Activated CD4-positive, alpha-beta memory T cell treated with anti-CD3 and anti-CD28 coated beads, Interleukin-2, amount 10 ng/mL, durations not matched to agents 7 days and 5 days (primary cell): ENCODE measurements at regions not wholly inside any gene's neighbourhood (a gene's known extent, or its start where the extent isn't known, plus 50 kb on each side); places are given as distances from the start of the nearest gene placed in this dataset.
"Not testable (repeated sequence)": the region's sequence is repeated elsewhere in the genome, so short reads cannot be mapped to it uniquely, and the experiment has no call there.

Experiments
- CTCF ChIA-PET: fragments of 350-600 bp; sonication (Branson Sonifier 250); formaldehyde crosslinking; loops from one replicate; lab custom pipeline; 2021; ENCODE audit warnings: antibody characterized with exemption, inconsistent platforms; lab: Charles Lee
- POLR2A ChIA-PET: fragments of 350-600 bp; sonication (Branson Sonifier 250); formaldehyde crosslinking; loops from one replicate; lab custom pipeline; 2021; ENCODE audit warnings: antibody characterized with exemption; lab: Charles Lee
- DNase-seq: peaks from one replicate; pipeline ENCODE4 v3.0.0-alpha.2; 2020
- H3K27ac Mint-ChIP-seq: one replicate; pipeline ENCODE4 v1.8.0; 2021; ENCODE audit warnings: mild to moderate bottlenecking, mixed read lengths
- H3K27me3 Mint-ChIP-seq: one replicate; pipeline ENCODE4 v1.8.0; 2021; ENCODE audit warnings: mixed read lengths
- H3K36me3 Mint-ChIP-seq: one replicate; pipeline ENCODE4 v1.8.0; 2021; ENCODE audit warnings: low read depth, mixed read lengths
- H3K4me1 Mint-ChIP-seq: one replicate; pipeline ENCODE4 v1.8.0; 2021; ENCODE audit warnings: mixed read lengths
- H3K4me3 Mint-ChIP-seq: one replicate; pipeline ENCODE4 v1.8.0; 2021; ENCODE audit warnings: mild to moderate bottlenecking, mixed read lengths
- H3K9me3 Mint-ChIP-seq: one replicate; pipeline ENCODE4 v1.8.0; 2021; ENCODE audit warnings: mixed read lengths

DNA sequence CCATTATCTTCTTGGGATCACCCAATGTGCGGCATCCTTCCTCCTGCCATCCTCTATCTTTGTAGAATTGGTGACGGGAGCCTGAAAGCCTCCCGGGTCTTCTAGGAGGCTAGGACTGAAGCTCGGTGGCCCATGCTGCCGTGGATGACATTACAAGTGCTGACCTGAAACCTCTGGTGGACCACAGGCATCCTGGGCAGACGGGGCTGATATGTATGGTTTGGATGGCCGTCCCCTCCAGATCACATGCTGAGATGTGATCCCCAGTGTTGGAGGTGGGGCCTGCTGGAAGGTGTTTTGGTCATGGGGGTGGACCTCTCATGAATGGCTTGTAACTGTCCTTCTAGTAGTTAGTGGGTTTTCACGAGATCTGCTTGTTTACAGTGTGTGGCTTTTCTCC is 1525.8 kb downstream of the BRD1 start:
- CTCF ChIA-PET: no interaction called here
- Mint-ChIP-seq H3K27ac (no peak overlapping the region), H3K4me3 (no peak overlapping the region), H3K4me1 (no peaks in the 10 kb centered on the region), H3K27me3 (no peaks in the 10 kb centered on the region), H3K9me3 (no peaks in the 10 kb centered on the region), H3K36me3 (no peaks in the 10 kb centered on the region)
- DNase-seq: no peak
- POLR2A ChIA-PET: no interaction called here

DNA sequence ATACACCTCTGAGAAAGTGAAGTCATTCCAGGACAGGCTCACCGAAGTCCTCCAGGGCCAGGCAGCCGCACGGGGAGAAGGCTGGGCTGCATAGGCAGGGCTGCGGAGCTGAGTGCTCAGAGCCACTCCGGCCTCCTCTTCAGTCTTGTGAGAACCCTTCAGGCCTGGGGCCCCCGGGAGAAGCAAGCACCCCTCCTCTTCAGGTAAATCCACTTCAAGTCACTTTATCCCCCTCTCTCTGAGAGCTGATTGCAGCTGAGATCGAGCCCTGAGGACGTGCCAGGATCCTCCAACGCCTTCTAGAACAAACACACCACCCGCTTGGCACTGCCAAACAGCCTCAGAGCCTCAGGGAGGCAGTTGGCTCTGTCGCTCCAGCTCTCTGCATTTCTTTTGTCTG is 1526.3 kb downstream of the BRD1 start:
- Mint-ChIP-seq H3K9me3 (no peaks in the 10 kb centered on the region), H3K36me3 (no peaks in the 10 kb centered on the region), H3K27ac (no peak overlapping the region), H3K27me3 (no peaks in the 10 kb centered on the region), H3K4me3 (no peak overlapping the region), H3K4me1 (no peaks in the 10 kb centered on the region)
- DNase-seq: no peak
- ChIA-PET CTCF (no interaction called here), POLR2A (no interaction called here)

DNA sequence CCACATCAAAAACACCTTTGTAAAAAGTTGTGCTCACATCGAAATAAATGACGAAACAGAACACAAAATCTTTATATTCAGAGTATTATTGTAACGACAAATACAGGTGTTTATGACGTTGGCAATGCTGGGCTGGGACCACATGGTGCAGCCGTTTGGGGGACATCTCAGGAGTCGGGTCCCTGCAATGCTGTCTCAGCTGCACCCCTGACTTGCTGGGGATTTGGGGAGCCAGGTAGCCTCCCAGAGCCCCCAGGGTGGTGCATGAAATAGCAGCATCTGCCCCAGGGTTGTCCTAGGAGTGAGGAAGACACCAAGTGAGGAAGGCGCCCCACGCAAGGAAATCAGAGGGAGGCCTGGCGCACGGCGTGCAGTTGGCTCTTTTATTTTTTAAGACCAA is 1526.8 kb downstream of the BRD1 start:
- Mint-ChIP-seq H3K36me3 (no peaks in the 10 kb centered on the region), H3K4me1 (no peaks in the 10 kb centered on the region), H3K27me3 (no peaks in the 10 kb centered on the region), H3K4me3 (no peak overlapping the region), H3K9me3 (no peaks in the 10 kb centered on the region), H3K27ac (no peak overlapping the region)
- DNase-seq: no peak
- ChIA-PET POLR2A (no interaction called here), CTCF (no interaction called here)

DNA sequence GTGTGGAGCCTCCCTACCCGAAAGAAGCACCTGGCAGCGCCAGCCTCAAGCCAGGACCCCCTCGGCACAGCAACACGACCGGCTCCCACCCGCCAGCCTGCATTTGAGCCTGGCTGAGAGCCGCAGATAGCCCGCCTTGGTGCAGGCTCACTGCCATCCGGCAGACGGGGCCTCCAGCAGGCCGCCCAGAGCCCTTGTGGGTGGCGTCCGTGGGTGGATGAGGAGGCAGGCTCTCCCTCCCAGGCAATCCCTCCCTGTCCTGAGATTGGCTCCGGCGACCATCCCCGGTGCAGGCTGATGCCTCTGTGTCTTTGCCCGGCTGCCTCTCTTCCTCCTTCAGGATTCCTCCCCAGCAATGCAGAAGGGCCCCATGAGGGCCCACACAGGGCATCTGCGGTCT is 1527.9 kb downstream of the BRD1 start:
- CTCF ChIA-PET: no interaction called here
- Mint-ChIP-seq H3K9me3 (no peaks in the 10 kb centered on the region), H3K36me3 (no peaks in the 10 kb centered on the region), H3K27ac (no peak overlapping the region), H3K4me1 (no peaks in the 10 kb centered on the region), H3K4me3 (no peak overlapping the region), H3K27me3 (no peaks in the 10 kb centered on the region)
- POLR2A ChIA-PET: no interaction called here
- no peak for DNase-seq

DNA sequence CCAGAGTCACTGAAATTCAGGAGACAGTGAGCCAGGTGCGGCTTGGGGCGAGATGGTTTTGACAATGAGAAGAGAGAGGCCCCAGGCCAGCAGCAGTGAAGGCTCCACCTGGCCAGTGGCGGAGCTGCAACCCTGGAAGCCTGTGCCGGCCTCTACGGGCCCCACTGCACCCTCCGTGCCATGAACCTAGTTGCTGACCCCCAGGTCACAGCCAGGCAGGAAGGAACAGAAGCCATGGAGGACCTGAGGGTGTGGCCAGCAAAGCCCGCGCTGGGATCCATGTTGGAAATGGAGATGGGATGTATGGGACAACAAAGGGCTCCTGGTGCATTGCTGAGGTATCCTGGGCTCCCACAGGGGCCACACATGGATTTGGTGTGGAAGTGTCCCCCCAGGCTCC is 1528.5 kb downstream of the BRD1 start:
- no peak overlapping the region for H3K4me3 Mint-ChIP-seq
- no peak for DNase-seq
- ChIA-PET POLR2A (no interaction called here), CTCF (no interaction called here)
- no peaks in the 10 kb centered on the region for H3K4me1 Mint-ChIP-seq
- no peaks in the 10 kb centered on the region for H3K27me3 Mint-ChIP-seq
- no peaks in the 10 kb centered on the region for H3K36me3 Mint-ChIP-seq
- no peak overlapping the region for H3K27ac Mint-ChIP-seq
- H3K9me3 Mint-ChIP-seq: no peaks in the 10 kb centered on the region

DNA sequence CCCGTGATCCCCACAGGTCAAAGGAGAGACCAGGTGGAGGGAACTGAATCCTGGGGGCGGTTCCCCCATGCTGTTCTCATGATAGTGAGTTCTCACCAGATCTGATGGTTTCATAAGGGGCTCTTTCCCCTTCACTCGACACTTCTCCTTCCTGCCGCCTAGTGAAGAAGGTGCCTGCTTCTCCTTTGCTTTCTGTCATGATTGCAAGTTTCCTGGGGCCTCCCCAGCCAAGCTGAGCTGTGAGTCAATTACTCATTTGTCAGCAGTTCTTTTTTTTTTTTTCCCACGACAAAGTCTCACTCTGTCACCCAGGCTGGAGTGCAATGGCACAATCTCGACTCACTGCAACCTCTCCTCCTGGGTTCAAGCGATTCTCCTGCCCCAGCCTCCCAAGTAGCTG is 1530.4 kb downstream of the BRD1 start:
- H3K9me3 Mint-ChIP-seq: peaks cover 3% of the 10 kb centered on the region
- H3K36me3 Mint-ChIP-seq: no peaks in the 10 kb centered on the region
- H3K27me3 Mint-ChIP-seq: no peaks in the 10 kb centered on the region
- DNase-seq: no peak
- no peak overlapping the region for H3K27ac Mint-ChIP-seq
- CTCF ChIA-PET: no interaction called here
- no peaks in the 10 kb centered on the region for H3K4me1 Mint-ChIP-seq
- no peak overlapping the region for H3K4me3 Mint-ChIP-seq
- POLR2A ChIA-PET: no interaction called here

DNA sequence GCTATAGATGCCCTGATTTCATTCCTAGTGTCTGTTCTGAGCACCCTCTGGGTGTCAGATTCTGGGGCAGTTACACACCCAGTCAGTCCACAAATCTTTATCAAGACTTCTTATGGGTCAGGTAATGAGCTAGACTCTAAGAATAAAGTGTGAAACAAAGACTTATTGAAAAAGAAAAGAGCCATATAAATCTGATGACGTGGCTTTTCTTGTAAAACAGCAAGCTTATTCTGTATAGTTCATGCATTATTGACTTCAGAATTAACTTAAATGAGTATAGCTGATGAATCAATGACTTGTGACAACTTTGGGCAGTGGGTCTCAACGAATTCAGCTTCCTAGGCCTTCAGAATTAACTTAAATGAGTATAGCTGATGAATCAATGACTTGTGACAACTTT is 1527.5 kb downstream of the TBC1D22A start:
- POLR2A ChIA-PET, H3K27ac Mint-ChIP-seq, CTCF ChIA-PET, H3K9me3 Mint-ChIP-seq, DNase-seq, H3K4me3 Mint-ChIP-seq, H3K4me1 Mint-ChIP-seq, H3K36me3 Mint-ChIP-seq, H3K27me3 Mint-ChIP-seq: not testable (repeated sequence)

DNA sequence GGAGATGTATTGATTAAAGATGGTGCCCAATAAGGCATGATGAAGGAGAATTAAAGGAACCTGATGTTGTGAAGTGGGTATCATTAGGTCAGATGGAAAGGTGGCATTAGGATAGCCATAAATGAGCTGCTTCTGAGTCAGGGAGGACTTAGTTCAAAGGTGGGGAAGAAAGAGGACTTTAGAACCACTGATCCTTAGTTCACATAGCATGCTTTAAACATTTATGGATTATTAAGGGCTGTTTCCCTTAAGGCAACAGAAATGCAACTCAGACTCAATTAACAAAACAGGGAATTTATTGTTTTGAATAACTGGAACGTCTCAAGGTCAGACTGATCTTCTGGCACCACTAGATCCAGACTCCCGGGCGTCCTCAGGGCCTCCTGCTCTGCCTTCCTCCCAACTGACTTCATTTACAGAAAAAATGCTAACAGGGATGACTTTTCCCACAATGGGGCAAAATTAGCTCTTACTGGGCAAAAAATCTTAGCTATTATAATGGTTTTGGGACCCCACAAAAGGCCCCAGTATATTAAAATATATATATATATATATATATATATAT is 1526.0 kb downstream of the TBC1D22A start:
- Mint-ChIP-seq H3K9me3 (peaks cover 3% of the 10 kb centered on the region), H3K36me3 (no peaks in the 10 kb centered on the region), H3K4me1 (no peaks in the 10 kb centered on the region), H3K27me3 (no peaks in the 10 kb centered on the region), H3K27ac (no peak overlapping the region), H3K4me3 (no peak overlapping the region)
- no peak for DNase-seq
- CTCF ChIA-PET: no interaction called here
- POLR2A ChIA-PET: no interaction called here

DNA sequence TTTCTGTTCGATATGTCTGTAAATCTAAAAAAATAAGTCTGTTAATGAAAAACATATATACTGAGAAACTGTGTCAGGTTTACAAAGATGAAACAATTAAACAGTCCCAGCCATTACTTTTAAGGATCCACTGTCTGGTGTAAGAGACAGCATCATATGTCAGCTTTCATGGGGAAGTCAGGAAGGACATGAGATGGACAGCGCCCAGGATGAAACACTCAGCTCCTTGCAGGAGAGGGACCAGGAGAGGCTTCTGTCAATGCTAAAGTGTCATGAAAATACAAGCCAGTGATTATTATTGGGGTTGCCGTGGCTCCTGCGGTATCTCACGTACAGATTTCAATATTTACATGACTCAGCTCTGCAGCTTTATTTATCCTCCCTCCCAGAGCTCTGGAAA is 1524.6 kb downstream of the TBC1D22A start:
- H3K27ac Mint-ChIP-seq: no peak overlapping the region
- POLR2A ChIA-PET: no interaction called here
- H3K4me3 Mint-ChIP-seq: no peak overlapping the region
- no peak for DNase-seq
- CTCF ChIA-PET: no interaction called here
- H3K9me3 Mint-ChIP-seq: peaks cover 3% of the 10 kb centered on the region
- no peaks in the 10 kb centered on the region for H3K4me1 Mint-ChIP-seq
- H3K27me3 Mint-ChIP-seq: no peaks in the 10 kb centered on the region
- no peaks in the 10 kb centered on the region for H3K36me3 Mint-ChIP-seq

DNA sequence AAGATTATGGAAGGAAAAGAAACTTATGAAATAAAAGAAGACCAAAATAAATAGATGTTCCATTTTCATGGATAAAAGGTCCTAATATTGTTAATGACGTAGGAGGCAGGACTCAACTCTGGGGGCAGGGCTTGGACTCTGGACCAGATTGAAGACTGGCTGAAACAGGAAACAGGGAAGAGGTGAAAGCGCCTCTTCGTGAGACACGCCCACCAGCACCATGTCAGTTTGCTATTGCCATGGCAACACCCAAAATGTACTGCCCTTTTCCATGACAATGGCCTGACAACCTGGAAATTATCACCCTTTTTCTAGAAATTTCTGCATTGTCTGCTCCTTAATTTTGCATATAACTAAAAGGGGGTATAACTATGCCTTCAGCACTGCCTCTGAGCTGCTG is 1522.2 kb downstream of the TBC1D22A start:
- ChIA-PET CTCF (no interaction called here), POLR2A (no interaction called here)
- H3K9me3 Mint-ChIP-seq: no peaks in the 10 kb centered on the region
- H3K4me1 Mint-ChIP-seq: no peaks in the 10 kb centered on the region
- H3K27me3 Mint-ChIP-seq: no peaks in the 10 kb centered on the region
- no peak for DNase-seq
- H3K27ac Mint-ChIP-seq: no peak overlapping the region
- no peaks in the 10 kb centered on the region for H3K36me3 Mint-ChIP-seq
- no peak overlapping the region for H3K4me3 Mint-ChIP-seq

DNA sequence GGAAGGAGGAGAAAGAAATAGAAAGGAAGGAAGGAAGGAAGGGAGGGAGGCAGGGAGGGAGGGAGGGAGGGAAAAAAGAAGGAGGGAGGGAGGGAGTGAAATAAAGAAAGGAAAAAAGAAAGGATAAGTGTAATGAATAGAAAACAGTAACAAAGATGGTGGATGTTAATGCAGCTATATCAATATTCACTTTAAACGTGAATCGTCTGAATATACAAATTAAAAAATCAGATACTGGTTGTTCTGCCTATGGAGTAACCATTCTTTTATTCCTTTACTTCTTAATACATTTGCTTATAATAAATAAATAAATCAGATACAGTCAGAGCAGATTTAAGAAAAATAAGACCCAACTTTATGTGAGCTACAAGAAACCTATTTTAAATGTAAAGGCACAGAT is 1520.4 kb downstream of the TBC1D22A start:
- H3K27ac Mint-ChIP-seq: no peak overlapping the region
- H3K36me3 Mint-ChIP-seq: no peaks in the 10 kb centered on the region
- ChIA-PET CTCF (no interaction called here), POLR2A (no interaction called here)
- H3K4me1 Mint-ChIP-seq: no peaks in the 10 kb centered on the region
- DNase-seq: no peak
- H3K27me3 Mint-ChIP-seq: no peaks in the 10 kb centered on the region
- no peak overlapping the region for H3K4me3 Mint-ChIP-seq
- H3K9me3 Mint-ChIP-seq: no peaks in the 10 kb centered on the region

DNA sequence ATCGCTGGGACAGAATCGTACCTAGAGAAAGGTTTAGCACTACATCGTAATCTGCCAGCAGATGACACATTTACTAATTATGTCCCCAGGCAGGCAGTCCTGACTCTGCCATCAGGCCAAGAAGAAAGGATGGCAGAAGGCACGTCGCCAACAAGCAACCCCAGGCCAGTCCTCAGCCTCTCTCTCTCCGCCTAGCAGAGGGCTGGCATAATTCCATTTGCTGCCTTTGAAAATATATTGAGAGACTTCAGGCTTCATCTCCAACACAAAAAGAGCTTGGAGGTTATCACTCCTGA is 1517.0 kb downstream of the TBC1D22A start:
- no peak for DNase-seq
- Mint-ChIP-seq H3K27me3 (no peaks in the 10 kb centered on the region), H3K27ac (no peak overlapping the region), H3K4me3 (no peak overlapping the region), H3K9me3 (peaks cover 2% of the 10 kb centered on the region), H3K36me3 (no peaks in the 10 kb centered on the region), H3K4me1 (no peaks in the 10 kb centered on the region)
- ChIA-PET POLR2A (no interaction called here), CTCF (no interaction called here)

DNA sequence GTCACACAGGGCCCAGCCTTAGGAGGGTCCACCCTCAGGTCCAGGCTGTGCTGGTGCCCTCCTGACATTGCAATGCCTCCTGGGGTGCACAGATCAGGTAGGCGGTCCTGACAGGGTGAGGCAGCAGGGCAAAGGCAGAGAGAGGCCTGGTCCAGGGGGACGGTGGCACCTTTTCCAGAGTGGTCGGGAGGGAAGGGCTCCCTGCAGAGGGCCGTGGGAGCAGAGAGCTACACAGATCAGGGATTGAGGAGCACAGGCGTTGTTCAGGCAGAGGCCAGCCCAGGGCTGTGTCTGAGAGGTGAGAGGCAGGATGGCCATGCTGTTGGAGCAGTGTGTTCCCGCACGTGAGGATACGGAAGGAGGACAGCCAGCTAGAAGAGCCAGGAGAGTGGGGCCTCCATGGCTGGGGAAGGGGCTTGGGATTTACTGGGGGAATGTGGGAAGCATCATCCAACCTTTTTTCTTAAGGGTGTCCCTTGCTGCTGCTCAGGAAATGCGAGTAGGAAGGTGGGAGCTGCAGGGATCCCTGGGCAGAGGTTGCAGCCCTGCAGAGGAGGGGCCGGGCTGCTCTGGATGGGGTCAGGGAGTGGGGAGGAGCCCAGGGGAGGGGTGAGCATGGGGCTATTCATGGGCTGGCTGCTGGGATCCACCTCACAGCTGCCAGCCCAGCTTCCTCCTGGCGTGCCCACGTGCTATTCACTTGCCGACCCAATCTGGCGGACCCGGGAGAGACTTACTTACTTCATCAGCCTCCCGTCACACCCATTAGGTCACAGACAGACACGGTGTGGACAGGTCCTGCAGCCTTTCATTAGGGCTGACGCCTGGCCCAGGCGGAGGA is 1516.4 kb downstream of the TBC1D22A start:
- Mint-ChIP-seq H3K27me3 (no peaks in the 10 kb centered on the region), H3K36me3 (no peaks in the 10 kb centered on the region), H3K27ac (no peak overlapping the region), H3K9me3 (peaks cover 2% of the 10 kb centered on the region), H3K4me1 (no peaks in the 10 kb centered on the region), H3K4me3 (no peak overlapping the region)
- ChIA-PET POLR2A (no interaction called here), CTCF (no interaction called here)
- no peak for DNase-seq

DNA sequence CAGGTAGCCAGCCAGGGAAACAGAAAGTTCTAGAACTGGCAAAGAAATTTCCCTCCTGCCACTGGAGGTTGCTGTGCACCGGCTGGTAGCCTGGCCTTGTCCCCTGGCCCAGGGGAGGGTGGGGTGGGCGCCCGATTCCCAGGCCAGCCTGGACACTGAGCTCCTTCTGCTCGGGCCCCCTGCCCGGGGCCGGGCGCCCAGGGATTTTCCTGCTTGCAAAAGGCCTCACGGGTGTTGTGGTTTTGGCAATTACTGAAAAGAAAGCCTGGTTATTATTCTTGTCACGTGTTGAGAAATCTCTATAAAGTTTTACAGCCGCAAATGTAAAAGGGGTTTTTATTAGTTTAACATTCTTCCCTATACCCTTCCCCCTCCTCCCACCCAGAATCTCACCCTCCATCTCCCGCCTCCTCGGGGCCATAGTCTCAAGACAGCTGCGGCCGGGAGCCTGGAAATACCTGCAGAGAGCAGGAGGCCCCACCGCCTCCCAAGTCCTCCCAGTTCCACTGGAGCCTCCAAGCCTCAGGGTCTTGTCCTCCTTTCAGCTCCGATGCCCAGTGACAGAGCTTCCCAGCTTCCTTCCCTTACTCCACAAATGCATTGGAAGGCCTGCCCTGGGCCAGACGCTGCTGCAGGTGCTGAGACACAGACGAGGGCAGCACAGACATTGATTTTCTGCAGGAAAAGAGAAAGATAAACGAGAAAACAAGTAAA is 1515.6 kb downstream of the TBC1D22A start:
- no peak overlapping the region for H3K4me3 Mint-ChIP-seq
- no peaks in the 10 kb centered on the region for H3K27me3 Mint-ChIP-seq
- no peak for DNase-seq
- CTCF ChIA-PET: no interaction called here
- H3K4me1 Mint-ChIP-seq: no peaks in the 10 kb centered on the region
- H3K36me3 Mint-ChIP-seq: no peaks in the 10 kb centered on the region
- no peak overlapping the region for H3K27ac Mint-ChIP-seq
- POLR2A ChIA-PET: no interaction called here
- peaks cover 2% of the 10 kb centered on the region for H3K9me3 Mint-ChIP-seq
